NCI-H187 treated with DMSO at 0.1 percent for 48 hours (cell line): ENCODE measurements at regions not wholly inside any gene's neighbourhood (a gene's known extent, or its start where the extent isn't known, plus 50 kb on each side); places are given as distances from the start of the nearest gene placed in this dataset.
"Not testable (repeated sequence)": the region's sequence is repeated elsewhere in the genome, so short reads cannot be mapped to it uniquely, and the experiment has no call there.

ENCODE experiments used
- DNase-seq: peaks from one replicate; lab custom pipeline; 2025; lab: John Stamatoyannopoulos, UW

- no peak for DNase-seq
Observed at GRCh38 chr1:83086986-83087512, 911.9 kb downstream of the TTLL7 start.

- no peak for DNase-seq
Observed at GRCh38 chr1:83086346-83086745, 912.6 kb downstream of the TTLL7 start.

- no peak for DNase-seq
Observed at GRCh38 chr1:83083589-83084224, 915.2 kb downstream of the TTLL7 start.

- DNase-seq = no peak
Observed at GRCh38 chr1:83077411-83077810, 921.5 kb downstream of the TTLL7 start.

- DNase-seq = no peak
Observed at GRCh38 chr1:83075107-83075506, 923.8 kb downstream of the TTLL7 start.

- DNase-seq = no peak
Observed at GRCh38 chr1:83067954-83068353, 931.0 kb downstream of the TTLL7 start.

- DNase-seq = no peak
Observed at GRCh38 chr1:83065952-83066727, 932.8 kb downstream of the TTLL7 start.

- DNase-seq = no peak
Observed at GRCh38 chr1:83064589-83065242, 934.2 kb downstream of the TTLL7 start.

GRCh38 chr1:83060651-83061390 lies 938.1 kb downstream of the TTLL7 start:
- DNase-seq = no peak

GRCh38 chr1:83060221-83060620 lies 938.7 kb downstream of the TTLL7 start:
- DNase-seq = no peak

GRCh38 chr1:83058327-83058726 lies 940.6 kb downstream of the TTLL7 start:
- DNase-seq = no peak

GRCh38 chr1:83055391-83056170 lies 943.4 kb downstream of the TTLL7 start:
- no peak for DNase-seq

- DNase-seq = no peak
Observed at GRCh38 chr1:83053446-83053845, 945.5 kb downstream of the TTLL7 start.

- no peak for DNase-seq
Observed at GRCh38 chr1:83052865-83053264, 946.1 kb downstream of the TTLL7 start.

- not testable (repeated sequence) for DNase-seq
Observed at GRCh38 chr1:83051053-83051452, 947.9 kb downstream of the TTLL7 start.

GRCh38 chr1:83043244-83043643 lies 955.7 kb downstream of the TTLL7 start:
- DNase-seq = no peak

GRCh38 chr1:83039091-83039490 lies 959.8 kb downstream of the TTLL7 start:
- DNase-seq = not testable (repeated sequence)

GRCh38 chr1:83034851-83035250 lies 964.1 kb downstream of the TTLL7 start:
- DNase-seq = no peak

GRCh38 chr1:83033682-83034081 lies 965.2 kb downstream of the TTLL7 start:
- DNase-seq = no peak

GRCh38 chr1:83029916-83030315 lies 969.0 kb downstream of the TTLL7 start:
- no peak for DNase-seq

- no peak for DNase-seq
Observed at GRCh38 chr1:83029050-83029449, 969.9 kb downstream of the TTLL7 start.
